A673 (cell line): ENCODE measurements at regions not wholly inside any gene's neighbourhood (a gene's known extent, or its start where the extent isn't known, plus 50 kb on each side); places are given as distances from the start of the nearest gene placed in this dataset.

Experiments
- EZH2 ChIP-seq: fragments of 200-600 bp; sonication (generic); IDR thresholded peaks from 2 replicates; pipeline ENCODE4 v1.6.1; 2017; ENCODE audit warnings: borderline replicate concordance, low read depth, mild to moderate bottlenecking, mixed read lengths, antibody characterized with exemption, low read length; ENCODE audit not compliant: poor library complexity, severe bottlenecking
- TF ChIP-seq, protein P1 (sequence below): fragments of 300-800, 200-600 bp; sonication (generic); conservative IDR thresholded peaks from 2 replicates; pipeline ENCODE4 v1.5.1; 2017; ENCODE audit warnings: low read depth, mild to moderate bottlenecking, antibody characterized with exemption, low read length, moderate library complexity, mixed read lengths

DNA sequence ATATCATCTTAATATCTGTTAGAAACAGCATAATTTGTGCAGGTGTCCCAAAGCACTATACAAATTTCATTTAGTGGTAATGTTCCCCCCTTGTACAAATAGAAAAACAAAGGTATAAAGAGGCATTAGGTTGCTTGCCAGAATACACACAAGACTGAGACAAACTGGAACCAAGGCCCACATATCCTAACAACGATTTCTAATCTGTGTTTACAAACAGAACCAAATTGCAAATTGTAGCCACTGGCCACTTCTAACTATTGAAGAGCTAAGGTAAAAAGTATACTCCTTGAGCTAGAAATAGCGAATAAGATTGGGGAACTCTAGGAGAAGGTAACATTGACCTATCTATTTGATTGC is 526.1 kb downstream of the KLF12 start:
- TF ChIP-seq, protein P1, sequence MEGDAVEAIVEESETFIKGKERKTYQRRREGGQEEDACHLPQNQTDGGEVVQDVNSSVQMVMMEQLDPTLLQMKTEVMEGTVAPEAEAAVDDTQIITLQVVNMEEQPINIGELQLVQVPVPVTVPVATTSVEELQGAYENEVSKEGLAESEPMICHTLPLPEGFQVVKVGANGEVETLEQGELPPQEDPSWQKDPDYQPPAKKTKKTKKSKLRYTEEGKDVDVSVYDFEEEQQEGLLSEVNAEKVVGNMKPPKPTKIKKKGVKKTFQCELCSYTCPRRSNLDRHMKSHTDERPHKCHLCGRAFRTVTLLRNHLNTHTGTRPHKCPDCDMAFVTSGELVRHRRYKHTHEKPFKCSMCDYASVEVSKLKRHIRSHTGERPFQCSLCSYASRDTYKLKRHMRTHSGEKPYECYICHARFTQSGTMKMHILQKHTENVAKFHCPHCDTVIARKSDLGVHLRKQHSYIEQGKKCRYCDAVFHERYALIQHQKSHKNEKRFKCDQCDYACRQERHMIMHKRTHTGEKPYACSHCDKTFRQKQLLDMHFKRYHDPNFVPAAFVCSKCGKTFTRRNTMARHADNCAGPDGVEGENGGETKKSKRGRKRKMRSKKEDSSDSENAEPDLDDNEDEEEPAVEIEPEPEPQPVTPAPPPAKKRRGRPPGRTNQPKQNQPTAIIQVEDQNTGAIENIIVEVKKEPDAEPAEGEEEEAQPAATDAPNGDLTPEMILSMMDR = no peak
- TF ChIP-seq EZH2 = no peak
